ENCODE measurements at regions not wholly inside any gene's neighbourhood (a gene's known extent, or its start where the extent isn't known, plus 50 kb on each side); places are given as distances from the start of the nearest gene placed in this dataset.

GRCh38 chrX:93169771-93170170, 503.6 kb downstream of the NAP1L3 start:
- H2AFZ ChIP-seq (ENCODE audit: low read length), result no peak overlapping the region
- H3K4me2 ChIP-seq (ENCODE audit: insufficient read depth, insufficient read length, low read length), result no peak overlapping the region
- no peak overlapping the region for H2BK20ac ChIP-seq (ENCODE audit: low read depth, low read length, poor library complexity, severe bottlenecking)
- H3K4me1 ChIP-seq (ENCODE audit: insufficient read depth, low read length), result no peaks in the 10 kb centered on the region
- no peaks in the 10 kb centered on the region for H3K9me3 ChIP-seq (ENCODE audit: control insufficient read depth, low read depth, low read length)
- H3K23ac ChIP-seq (ENCODE audit: insufficient read length, low read depth, low read length), result no peak overlapping the region
- no peak overlapping the region for H3K4me3 Mint-ChIP-seq
- H4K8ac ChIP-seq (replicated peaks; ENCODE audit: insufficient read length, low read depth, low read length), result no peak overlapping the region
- H3K18ac ChIP-seq (ENCODE audit: insufficient read length, low read depth, low read length), result no peak overlapping the region
- no peaks in the 10 kb centered on the region for H3K79me1 ChIP-seq (ENCODE audit: insufficient read depth, low read depth, low read length, poor library complexity, severe bottlenecking)
- H3K27me3 ChIP-seq (ENCODE audit: insufficient read depth, low read length), result no peaks in the 10 kb centered on the region
- no peak for TF ChIP-seq CTCF (conservative IDR thresholded peaks at IDR 0.05)
- H2BK12ac ChIP-seq (ENCODE audit: insufficient read length, low read depth, low read length), result no peak overlapping the region
- H4K20me1 ChIP-seq (ENCODE audit: control insufficient read depth, insufficient read depth, insufficient read length), result no peaks in the 10 kb centered on the region
- H3K9ac ChIP-seq (ENCODE audit: extremely low read depth, insufficient read length, low read length), result no peak overlapping the region
- H3K4ac ChIP-seq (ENCODE audit: low read depth, low read length), result no peak overlapping the region
- no peak overlapping the region for H3K14ac ChIP-seq (ENCODE audit: insufficient read depth, low read length)
- H3K36me3 Mint-ChIP-seq (ENCODE audit: insufficient read depth in 1 of 3, low read depth in 3 of 3), result peaks cover 25 to 48% (median 40%) of the 10 kb centered on the region in 3 experiments
- H3K56ac ChIP-seq (ENCODE audit: insufficient read length, low read depth, low read length), result no peak overlapping the region
- no peak overlapping the region for H2BK5ac ChIP-seq (ENCODE audit: insufficient read length, low read length)
- no peak overlapping the region for H3K27ac ChIP-seq (ENCODE audit: insufficient read length, low read depth, low read length)
- no peak overlapping the region for H4K91ac ChIP-seq (ENCODE audit: insufficient read length, low read depth, low read length)
- H2AK5ac ChIP-seq (ENCODE audit: insufficient read length, low read length), result no peak overlapping the region
- H2BK120ac ChIP-seq (ENCODE audit: low read depth, low read length, poor library complexity, severe bottlenecking), result no peak overlapping the region
- peaks cover 38 to 42% of the 10 kb centered on the region in 2 experiments for H3K9me3 Mint-ChIP-seq
- no peak overlapping the region for H2BK15ac ChIP-seq (ENCODE audit: low read depth, low read length)
- H3K4me1 Mint-ChIP-seq, result no peaks in the 10 kb centered on the region
- H3T11ph ChIP-seq (ENCODE audit: low read length), result no peak overlapping the region
- H3K23me2 ChIP-seq (ENCODE audit: insufficient read length, low read depth, low read length, poor library complexity, severe bottlenecking), result no peaks in the 10 kb centered on the region
- WGBS (ENCODE audit: extremely low coverage, insufficient read length, low lambda C conversion rate), result no CpG with 5 or more reads among the region's 1 CpG
- no peak for DNase-seq
- H4K5ac ChIP-seq (ENCODE audit: insufficient read length, low read depth, low read length), result no peak overlapping the region
- H3K79me2 ChIP-seq (ENCODE audit: insufficient read depth, low read length), result no peaks in the 10 kb centered on the region
- H3K27ac Mint-ChIP-seq, result no peak overlapping the region
- H3K27me3 Mint-ChIP-seq (ENCODE audit: low read depth), result no peaks in the 10 kb centered on the region

Measured in H9 (cell line).